Stimulated activated CD4-positive, alpha-beta T cell treated with anti-CD3 and anti-CD28 coated beads, TNF-alpha, amount 100 ng/mL, for 48 hours (primary cell): ENCODE measurements at regions not wholly inside any gene's neighbourhood (a gene's known extent, or its start where the extent isn't known, plus 50 kb on each side); places are given as distances from the start of the nearest gene placed in this dataset.
A peak's percentile ranks its signal among the peaks of the same experiment; 100 is the strongest.
"Not testable (repeated sequence)": the region's sequence is repeated elsewhere in the genome, so short reads cannot be mapped to it uniquely, and the experiment has no call there.

Source experiments
- DNase-seq, 3 donors: peaks; one replicate each; pipeline ENCODE4 v3.0.0-alpha.2; 2020; ENCODE audit warnings: low read depth in 3 of 3

GRCh38 chr2:9708683-9709538 is 78.1 kb upstream of the YWHAQ start:
- DNase-seq, result peak in 1 of 3 donors; percentile 43

GRCh38 chr2:9709539-9710285 is 78.9 kb upstream of the YWHAQ start:
- DNase-seq, result no peak

GRCh38 chr2:9710311-9710710 is 79.5 kb upstream of the YWHAQ start:
- peak in 1 of 3 donors; percentile 58 for DNase-seq

- no peak for DNase-seq
These were observed 81.5 kb upstream of the YWHAQ start for GRCh38 chr2:9712263-9712662.

- no peak for DNase-seq
These were observed 83.9 kb upstream of the YWHAQ start for GRCh38 chr2:9714630-9715214.

GRCh38 chr2:9715238-9715637 is 84.4 kb upstream of the YWHAQ start:
- DNase-seq, result no peak

GRCh38 chr2:9717886-9718451 is 87.2 kb upstream of the YWHAQ start:
- DNase-seq, result no peak

- DNase-seq, result no peak
These were observed 89.7 kb upstream of the YWHAQ start for GRCh38 chr2:9720352-9721093.

GRCh38 chr2:9721344-9721743 is 90.5 kb upstream of the YWHAQ start:
- no peak for DNase-seq

- no peak for DNase-seq
These were observed 91.7 kb upstream of the YWHAQ start for GRCh38 chr2:9722451-9722850.

- DNase-seq, result no peak
These were observed 93.8 kb upstream of the YWHAQ start for GRCh38 chr2:9724565-9724964.

- DNase-seq, result no peak
These were observed 94.3 kb upstream of the YWHAQ start for GRCh38 chr2:9725106-9725505.

GRCh38 chr2:9726016-9726415 is 95.2 kb upstream of the YWHAQ start:
- DNase-seq, result not testable (repeated sequence)

- DNase-seq, result not testable (repeated sequence)
These were observed 99.7 kb upstream of the YWHAQ start for GRCh38 chr2:9730523-9730922.

- DNase-seq, result no peak
These were observed 102.0 kb upstream of the YWHAQ start for GRCh38 chr2:9732824-9733223.

GRCh38 chr2:9734308-9734707 is 103.5 kb upstream of the YWHAQ start:
- no peak for DNase-seq

GRCh38 chr2:9735335-9735734 is 104.5 kb upstream of the YWHAQ start:
- no peak for DNase-seq

GRCh38 chr2:9736021-9736420 is 105.2 kb upstream of the YWHAQ start:
- no peak for DNase-seq

GRCh38 chr2:9737053-9737875 is 106.0 kb upstream of the TAF1B start:
- no peak for DNase-seq

GRCh38 chr2:9738062-9738461 is 105.2 kb upstream of the TAF1B start:
- no peak for DNase-seq
